ENCODE measurements at regions not wholly inside any gene's neighbourhood (a gene's known extent, or its start where the extent isn't known, plus 50 kb on each side); places are given as distances from the start of the nearest gene placed in this dataset.

- H3K4me1 ChIP-seq: no peaks in the 10 kb centered on the region
- 11% methylated on average over 3 of the region's 3 CpGs for WGBS (ENCODE audit: insufficient coverage, low coverage, low lambda C conversion rate, missing lambda C conversion rate)
- DNase-seq (no peak), ATAC-seq (no peak)
- intact Hi-C loops (cut with DNase I): no loop called here
- TF ChIP-seq POLR2A (IDR thresholded peaks at IDR 0.05) (no peak), CTCF (IDR thresholded peaks at IDR 0.05) (no peak)
- H3K27ac ChIP-seq: no peak overlapping the region
- no peaks in the 10 kb centered on the region for H3K27me3 ChIP-seq
- H3K4me3 ChIP-seq: no peak overlapping the region
- H3K36me3 ChIP-seq: no peaks in the 10 kb centered on the region
- no peaks in the 10 kb centered on the region for H3K9me3 ChIP-seq
Observed at GRCh38 chr5:93247105-93247504, 333.9 kb downstream of the NR2F1-AS1 start.

- H3K9me3 ChIP-seq: no peaks in the 10 kb centered on the region
- DNase-seq (no peak), ATAC-seq (no peak)
- no peaks in the 10 kb centered on the region for H3K36me3 ChIP-seq
- H3K4me1 ChIP-seq: no peaks in the 10 kb centered on the region
- intact Hi-C loops (cut with DNase I): no loop called here
- H3K27me3 ChIP-seq: no peaks in the 10 kb centered on the region
- no peak overlapping the region for H3K27ac ChIP-seq
- 49% methylated on average over 6 of the region's 6 CpGs for WGBS (ENCODE audit: insufficient coverage, low coverage, low lambda C conversion rate, missing lambda C conversion rate)
- no peak overlapping the region for H3K4me3 ChIP-seq
- no peak for TF ChIP-seq CTCF (IDR thresholded peaks at IDR 0.05)
Observed at GRCh38 chr5:93246090-93246855, 334.7 kb downstream of the NR2F1-AS1 start.

GRCh38 chr5:93245226-93245625, 335.8 kb downstream of the NR2F1-AS1 start:
- no peaks in the 10 kb centered on the region for H3K9me3 ChIP-seq
- DNase-seq: no peak
- TF ChIP-seq CTCF (IDR thresholded peaks at IDR 0.05): no peak
- TF ChIP-seq POLR2A (IDR thresholded peaks at IDR 0.05): no peak
- no peaks in the 10 kb centered on the region for H3K4me1 ChIP-seq
- H3K27me3 ChIP-seq: no peaks in the 10 kb centered on the region
- no peaks in the 10 kb centered on the region for H3K36me3 ChIP-seq
- intact Hi-C loops (cut with DNase I): no loop called here
- H3K4me3 ChIP-seq: no peak overlapping the region
- ATAC-seq: no peak
- H3K27ac ChIP-seq: no peak overlapping the region
- 43% methylated on average over 2 of the region's 3 CpGs for WGBS (ENCODE audit: insufficient coverage, low coverage, low lambda C conversion rate, missing lambda C conversion rate)

GRCh38 chr5:93243481-93243880, 337.5 kb downstream of the NR2F1-AS1 start:
- no peaks in the 10 kb centered on the region for H3K27me3 ChIP-seq
- intact Hi-C loops (cut with DNase I): no loop called here
- no peak for DNase-seq
- H3K4me1 ChIP-seq: no peaks in the 10 kb centered on the region
- TF ChIP-seq POLR2A (IDR thresholded peaks at IDR 0.05) (no peak), CTCF (IDR thresholded peaks at IDR 0.05) (no peak)
- H3K4me3 ChIP-seq: no peak overlapping the region
- 29% methylated on average over 1 of the region's 1 CpG for WGBS (ENCODE audit: insufficient coverage, low coverage, low lambda C conversion rate, missing lambda C conversion rate)
- H3K27ac ChIP-seq: no peak overlapping the region
- H3K36me3 ChIP-seq: no peaks in the 10 kb centered on the region
- peak in 1 of 4 donors; percentile 20 for ATAC-seq
- H3K9me3 ChIP-seq: no peaks in the 10 kb centered on the region
